D721Med (cell line): ENCODE measurements at regions not wholly inside any gene's neighbourhood (a gene's known extent, or its start where the extent isn't known, plus 50 kb on each side); places are given as distances from the start of the nearest gene placed in this dataset.

ENCODE experiments used
- DNase-seq: peaks from one replicate; pipeline ENCODE4 v3.0.0; 2011; ENCODE audit warnings: low spot score; ENCODE audit not compliant: insufficient read length
- FAIRE-seq: peaks from 2 replicates; lab custom pipeline; 2011; peaks lifted over from hg19 to GRCh38; lab: Jason Lieb, UNC
- CTCF ChIP-seq: IDR thresholded peaks from 2 replicates; pipeline ENCODE4 v1.5.1; 2012; ENCODE audit warnings: mild to moderate bottlenecking, control low read depth; ENCODE audit not compliant: insufficient read depth; ENCODE audit errors: missing control alignments

GRCh38 chr10:10043083-10043482 is 974.6 kb upstream of the CELF2 start:
- no peak for FAIRE-seq

GRCh38 chr10:10044922-10045764 is 972.5 kb upstream of the CELF2 start:
- no peak for DNase-seq
- no peak for TF ChIP-seq CTCF

More at GRCh38 chr10:10043083-10043482, 974.6 kb upstream of the CELF2 start:
- no peak for TF ChIP-seq CTCF
- no peak for DNase-seq

GRCh38 chr10:10045765-10046028 is 972.0 kb upstream of the CELF2 start:
- DNase-seq = no peak
- no peak for TF ChIP-seq CTCF
- FAIRE-seq = no peak

More at GRCh38 chr10:10044922-10045764, 972.5 kb upstream of the CELF2 start:
- FAIRE-seq = no peak

- no peak for TF ChIP-seq CTCF
- no peak for FAIRE-seq
- no peak for DNase-seq
These were observed 970.2 kb upstream of the CELF2 start for GRCh38 chr10:10047426-10047825.

- FAIRE-seq = no peak
- no peak for TF ChIP-seq CTCF
- no peak for DNase-seq
These were observed 964.6 kb upstream of the CELF2 start for GRCh38 chr10:10053051-10053450.

GRCh38 chr10:10054466-10054865 is 963.2 kb upstream of the CELF2 start:
- FAIRE-seq = no peak
- DNase-seq = no peak

More at GRCh38 chr10:10054466-10054865, 963.2 kb upstream of the CELF2 start:
- TF ChIP-seq CTCF = no peak
